Calu3 (cell line): ENCODE measurements at regions not wholly inside any gene's neighbourhood (a gene's known extent, or its start where the extent isn't known, plus 50 kb on each side); places are given as distances from the start of the nearest gene placed in this dataset.

Source experiments
- BruUV-seq: library from RNA; stranded (reverse); fragments of 400-500 nt; replicated peaks from 2 replicates; lab custom pipeline; 2021; lab: Mats Ljungman, UMichigan
- CTCF ChIA-PET: fragments of 300-600 bp; sonication (Branson Sonifier 250); formaldehyde crosslinking; loops from one replicate; lab custom pipeline; 2022; ENCODE audit warnings: antibody characterized with exemption; lab: Charles Lee
- DNase-seq: peaks from one replicate; pipeline ENCODE4 v3.0.0; 2022
- H3K27ac Mint-ChIP-seq: one replicate; pipeline ENCODE4 v1.8.0; 2022; ENCODE audit warnings: mixed read lengths; ENCODE audit not compliant: unreplicated experiment
- H3K27me3 Mint-ChIP-seq: one replicate; pipeline ENCODE4 v1.8.0; 2022; ENCODE audit warnings: mixed read lengths; ENCODE audit not compliant: unreplicated experiment
- H3K36me3 Mint-ChIP-seq: one replicate; pipeline ENCODE4 v1.8.0; 2022; ENCODE audit warnings: mild to moderate bottlenecking, moderate library complexity, mixed read lengths; ENCODE audit not compliant: insufficient read depth, unreplicated experiment
- H3K4me1 Mint-ChIP-seq: one replicate; pipeline ENCODE4 v1.8.0; 2022; ENCODE audit warnings: mild to moderate bottlenecking, low read depth, mixed read lengths; ENCODE audit not compliant: unreplicated experiment
- H3K4me3 Mint-ChIP-seq: one replicate; pipeline ENCODE4 v1.8.0; 2022; ENCODE audit warnings: mild to moderate bottlenecking, low read depth, moderate library complexity, mixed read lengths; ENCODE audit not compliant: unreplicated experiment
- H3K9me3 Mint-ChIP-seq: one replicate; pipeline ENCODE4 v1.8.0; 2022; ENCODE audit warnings: low read depth, mixed read lengths; ENCODE audit not compliant: unreplicated experiment
- intact Hi-C: fragments of 100-400 bp; cut with micrococcal nuclease; formaldehyde crosslinking; loops from one replicate; pipeline ENCODE4 v1.10.0; 2022; ENCODE audit not compliant: unreplicated experiment
- TF ChIP-seq, protein P1 (sequence below): fragments of 200-600 bp; IDR thresholded peaks from one replicate; pipeline ENCODE4 v1.8.0; 2022; ENCODE audit warnings: antibody characterized with exemption; ENCODE audit not compliant: unreplicated experiment

DNA sequence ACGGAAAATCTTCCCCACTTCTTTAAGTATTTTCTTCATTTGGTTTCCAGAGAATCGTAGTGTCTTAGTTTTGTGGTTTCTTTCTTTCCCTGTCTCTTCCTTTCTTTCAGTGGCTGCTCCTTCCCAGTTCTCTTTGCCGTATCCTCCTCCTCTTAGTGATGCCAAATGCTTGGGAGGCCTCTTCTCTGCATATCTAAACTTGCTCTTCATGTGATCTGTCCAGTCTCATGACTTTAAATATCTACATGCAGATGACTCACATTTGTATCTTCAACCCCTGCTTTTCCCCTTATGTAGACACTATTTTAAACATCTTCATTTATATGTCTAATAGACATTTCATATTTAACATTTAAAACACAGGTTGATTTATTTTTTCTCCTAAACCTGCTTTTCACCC, 149.2 kb downstream of the PTCSC3 start:
- Mint-ChIP-seq H3K9me3 (no peaks in the 10 kb centered on the region), H3K27me3 (no peaks in the 10 kb centered on the region), H3K4me1 (peaks cover 8% of the 10 kb centered on the region), H3K4me3 (no peak overlapping the region), H3K36me3 (no peaks in the 10 kb centered on the region), H3K27ac (no peak overlapping the region)
- intact Hi-C loops, result no loop called here
- CTCF ChIA-PET, result no interaction called here
- no peak for DNase-seq
- no TSS peak for BruUV-seq
- TF ChIP-seq, protein P1, sequence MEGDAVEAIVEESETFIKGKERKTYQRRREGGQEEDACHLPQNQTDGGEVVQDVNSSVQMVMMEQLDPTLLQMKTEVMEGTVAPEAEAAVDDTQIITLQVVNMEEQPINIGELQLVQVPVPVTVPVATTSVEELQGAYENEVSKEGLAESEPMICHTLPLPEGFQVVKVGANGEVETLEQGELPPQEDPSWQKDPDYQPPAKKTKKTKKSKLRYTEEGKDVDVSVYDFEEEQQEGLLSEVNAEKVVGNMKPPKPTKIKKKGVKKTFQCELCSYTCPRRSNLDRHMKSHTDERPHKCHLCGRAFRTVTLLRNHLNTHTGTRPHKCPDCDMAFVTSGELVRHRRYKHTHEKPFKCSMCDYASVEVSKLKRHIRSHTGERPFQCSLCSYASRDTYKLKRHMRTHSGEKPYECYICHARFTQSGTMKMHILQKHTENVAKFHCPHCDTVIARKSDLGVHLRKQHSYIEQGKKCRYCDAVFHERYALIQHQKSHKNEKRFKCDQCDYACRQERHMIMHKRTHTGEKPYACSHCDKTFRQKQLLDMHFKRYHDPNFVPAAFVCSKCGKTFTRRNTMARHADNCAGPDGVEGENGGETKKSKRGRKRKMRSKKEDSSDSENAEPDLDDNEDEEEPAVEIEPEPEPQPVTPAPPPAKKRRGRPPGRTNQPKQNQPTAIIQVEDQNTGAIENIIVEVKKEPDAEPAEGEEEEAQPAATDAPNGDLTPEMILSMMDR, result no peak

DNA sequence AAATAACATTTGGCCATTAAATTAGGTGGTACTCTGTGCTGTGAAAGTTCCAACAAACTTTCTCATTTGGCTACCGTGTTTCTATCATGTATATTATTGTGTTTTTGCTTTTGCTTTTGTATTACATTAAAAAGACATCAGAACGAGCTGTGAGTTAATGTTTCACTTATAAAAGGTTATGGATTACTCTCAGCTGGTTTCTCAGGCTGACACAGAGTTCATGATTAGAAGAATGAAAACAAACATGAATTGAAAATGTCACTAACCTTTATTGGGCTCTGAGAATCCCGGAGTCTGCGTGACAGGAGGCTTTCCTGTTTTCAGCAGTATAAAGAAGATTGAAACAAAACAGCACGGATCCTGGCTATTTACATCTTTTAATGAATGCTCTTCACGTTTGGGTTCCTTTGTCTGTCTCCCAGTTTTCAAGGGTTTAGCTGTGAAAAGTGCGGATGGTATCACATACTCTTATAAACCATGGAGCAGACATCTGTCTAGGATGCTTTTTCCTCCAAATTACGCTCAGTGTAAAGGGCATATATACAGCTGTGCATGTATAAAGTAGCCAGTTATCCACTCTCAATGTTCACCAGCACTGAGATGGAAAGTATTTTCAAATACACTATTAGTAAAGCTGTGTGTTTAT, 153.6 kb downstream of the PTCSC3 start:
- CTCF ChIA-PET, result interaction anchor here (0.8 kb wide), 1 partner anchor 46 kb away, joined by 3 read pairs; no protein-coding TSS in a partner anchor
- no TSS peak for BruUV-seq
- TF ChIP-seq, protein P1, result no peak
- intact Hi-C loops, result no loop called here
- Mint-ChIP-seq H3K4me3 (peak overlapping the region; percentile 20), H3K27me3 (no peaks in the 10 kb centered on the region), H3K9me3 (no peaks in the 10 kb centered on the region), H3K4me1 (peaks cover 8% of the 10 kb centered on the region), H3K27ac (no peak overlapping the region), H3K36me3 (no peaks in the 10 kb centered on the region)
- no peak for DNase-seq

DNA sequence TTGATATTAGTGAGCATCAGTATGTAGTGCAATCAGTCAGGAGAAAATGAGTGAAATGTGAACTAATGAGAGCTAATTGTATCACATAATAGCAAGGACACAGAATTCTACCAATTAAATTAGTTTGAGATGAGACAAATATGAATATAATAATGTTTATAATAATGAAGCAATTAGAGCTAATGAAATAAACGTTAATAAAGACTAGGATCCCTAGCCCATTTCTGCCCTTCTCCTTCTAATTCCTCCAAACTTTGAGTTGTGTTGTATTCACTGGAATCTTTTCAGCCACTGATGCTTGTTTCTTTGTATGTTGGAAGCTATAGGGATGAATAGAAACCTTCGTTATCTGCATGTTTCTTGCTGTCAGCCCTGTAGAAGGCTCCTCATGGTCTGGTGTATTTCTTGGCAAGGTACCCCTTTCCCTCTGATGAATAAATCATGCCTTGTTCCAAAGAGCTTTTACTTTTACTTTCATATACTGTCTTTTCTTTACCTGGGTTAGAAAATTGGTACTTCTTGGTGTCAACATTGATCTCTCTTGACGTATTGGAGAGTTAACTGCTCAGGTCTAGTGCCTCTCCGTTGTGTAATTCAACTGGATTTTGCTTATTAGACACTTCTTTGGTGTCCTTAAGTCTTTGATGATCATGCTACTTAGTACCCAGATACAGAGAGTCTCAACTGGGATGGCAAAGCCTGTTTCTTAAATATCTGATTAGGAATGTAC, 154.8 kb downstream of the PTCSC3 start:
- Mint-ChIP-seq H3K4me1 (peaks cover 8% of the 10 kb centered on the region), H3K9me3 (no peaks in the 10 kb centered on the region), H3K27me3 (no peaks in the 10 kb centered on the region), H3K4me3 (no peak overlapping the region), H3K36me3 (no peaks in the 10 kb centered on the region), H3K27ac (no peak overlapping the region)
- TF ChIP-seq, protein P1, result no peak
- intact Hi-C loops, result no loop called here
- CTCF ChIA-PET, result no interaction called here
- no TSS peak for BruUV-seq
- no peak for DNase-seq

DNA sequence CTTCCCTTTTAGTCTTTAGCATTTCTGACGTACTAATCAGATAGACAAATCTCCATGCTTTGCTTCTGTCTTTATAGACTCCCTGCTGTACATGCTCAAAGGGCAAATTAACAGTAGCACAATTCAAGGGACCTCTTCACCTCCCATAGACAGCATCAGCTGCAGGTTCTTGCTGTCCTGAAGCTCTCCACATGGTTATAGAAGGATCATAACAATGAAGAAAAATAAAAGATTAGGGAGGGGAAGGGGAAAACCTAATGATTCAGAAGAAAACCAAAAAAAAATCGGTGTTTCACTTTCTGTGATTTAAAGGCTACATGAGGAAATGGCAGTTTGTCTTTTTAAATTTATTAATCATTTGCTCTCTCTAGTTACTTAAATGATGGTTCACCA, 155.5 kb downstream of the PTCSC3 start:
- TF ChIP-seq, protein P1, result no peak
- Mint-ChIP-seq H3K36me3 (no peaks in the 10 kb centered on the region), H3K9me3 (no peaks in the 10 kb centered on the region), H3K4me1 (peaks cover 8% of the 10 kb centered on the region), H3K27me3 (no peaks in the 10 kb centered on the region), H3K27ac (no peak overlapping the region), H3K4me3 (no peak overlapping the region)
- CTCF ChIA-PET, result interaction anchor here (0.8 kb wide), 1 partner anchor 18 kb away, joined by 3 read pairs; no protein-coding TSS in a partner anchor
- no TSS peak for BruUV-seq
- DNase-seq, result no peak
- intact Hi-C loops, result no loop called here
